Karpas-422 (cell line): ENCODE measurements at regions not wholly inside any gene's neighbourhood (a gene's known extent, or its start where the extent isn't known, plus 50 kb on each side); places are given as distances from the start of the nearest gene placed in this dataset.

Experiments
- DNase-seq: peaks from one replicate; pipeline ENCODE4 v3.0.0-alpha.2; 2015
- H2AFZ ChIP-seq: fragments of 200-600 bp; sonication (generic); 2 replicates; pipeline ENCODE4 v1.6.1; 2014; ENCODE audit warnings: antibody characterized with exemption, low read length, mixed read lengths
- H3K27ac ChIP-seq: fragments of 200-600 bp; sonication (generic); 2 replicates; pipeline ENCODE4 v1.5.1; 2014; ENCODE audit warnings: mild to moderate bottlenecking, low read length, moderate library complexity
- H3K27me3 ChIP-seq: fragments of 200-600 bp; sonication (generic); 2 replicates; pipeline ENCODE4 v1.6.1; 2014; ENCODE audit warnings: low read length, mixed read lengths
- H3K36me3 ChIP-seq: fragments of 200-600 bp; sonication (generic); 2 replicates; pipeline ENCODE4 v1.6.1; 2014; ENCODE audit warnings: low read length, mixed read lengths; ENCODE audit not compliant: insufficient read depth
- H3K4me1 ChIP-seq: fragments of 200-600 bp; sonication (generic); 2 replicates; pipeline ENCODE4 v1.6.1; 2014; ENCODE audit warnings: mild to moderate bottlenecking, low read length, mixed read lengths
- H3K4me2 ChIP-seq: fragments of 200-600 bp; sonication (generic); 2 replicates; pipeline ENCODE4 v1.6.1; 2014; ENCODE audit warnings: low read length, low read depth, mild to moderate bottlenecking; ENCODE audit not compliant: poor library complexity, severe bottlenecking
- H3K4me3 ChIP-seq: fragments of 200-600 bp; sonication (generic); 2 replicates; pipeline ENCODE4 v1.5.1; 2014; ENCODE audit warnings: mild to moderate bottlenecking, antibody characterized with exemption, low read length, mixed read lengths
- H3K79me2 ChIP-seq: fragments of 200-600 bp; sonication (generic); 2 replicates; pipeline ENCODE4 v1.6.1; 2014; ENCODE audit warnings: mild to moderate bottlenecking, low read length, mixed read lengths
- H3K9ac ChIP-seq: fragments of 200-600 bp; sonication (generic); 2 replicates; pipeline ENCODE4 v1.6.0; 2014; ENCODE audit warnings: low read length
- H3K9me2 ChIP-seq: fragments of 200-600 bp; sonication (generic), shearing (Covaris generic); replicated peaks from 2 replicates; pipeline ENCODE4 v1.6.0; 2014; ENCODE audit warnings: mild to moderate bottlenecking, low read length, moderate library complexity; ENCODE audit not compliant: insufficient read depth
- H3K9me3 ChIP-seq: fragments of 300-700, 200-600 bp; sonication (generic); 2 replicates; pipeline ENCODE4 v1.6.1; 2014; ENCODE audit warnings: low read length, mixed read lengths
- H4K20me1 ChIP-seq: fragments of 200-600 bp; sonication (generic); 2 replicates; pipeline ENCODE4 v1.6.1; 2014; ENCODE audit warnings: mild to moderate bottlenecking, antibody characterized with exemption, low read length, low read depth; ENCODE audit not compliant: insufficient read depth

GRCh38 chr5:20469792-20470191 lies 481.8 kb upstream of the CDH18 start:
- no peaks in the 10 kb centered on the region for H4K20me1 ChIP-seq
- H3K9ac ChIP-seq, result no peak overlapping the region
- no peak for DNase-seq
- H3K9me2 ChIP-seq, result no peaks in the 10 kb centered on the region
- no peaks in the 10 kb centered on the region for H3K79me2 ChIP-seq
- H3K9me3 ChIP-seq, result peaks cover 12% of the 10 kb centered on the region
- H3K4me3 ChIP-seq, result no peak overlapping the region
- H3K36me3 ChIP-seq, result no peaks in the 10 kb centered on the region
- H3K27me3 ChIP-seq, result no peaks in the 10 kb centered on the region
- H3K4me2 ChIP-seq, result no peak overlapping the region
- no peak overlapping the region for H2AFZ ChIP-seq
- no peaks in the 10 kb centered on the region for H3K4me1 ChIP-seq
- H3K27ac ChIP-seq, result no peak overlapping the region

GRCh38 chr5:20469390-20469789 lies 481.4 kb upstream of the CDH18 start:
- no peaks in the 10 kb centered on the region for H3K36me3 ChIP-seq
- no peaks in the 10 kb centered on the region for H3K4me1 ChIP-seq
- no peak overlapping the region for H3K27ac ChIP-seq
- no peak overlapping the region for H3K4me3 ChIP-seq
- DNase-seq, result no peak
- H3K9me3 ChIP-seq, result peaks cover 16% of the 10 kb centered on the region
- H3K9me2 ChIP-seq, result no peaks in the 10 kb centered on the region
- no peak overlapping the region for H3K4me2 ChIP-seq
- H3K79me2 ChIP-seq, result no peaks in the 10 kb centered on the region
- no peak overlapping the region for H3K9ac ChIP-seq
- H4K20me1 ChIP-seq, result no peaks in the 10 kb centered on the region
- H2AFZ ChIP-seq, result no peak overlapping the region
- H3K27me3 ChIP-seq, result no peaks in the 10 kb centered on the region

- Histone ChIP-seq H4K20me1 (no peaks in the 10 kb centered on the region), H3K27me3 (no peaks in the 10 kb centered on the region), H3K4me1 (no peaks in the 10 kb centered on the region), H3K27ac (no peak overlapping the region), H3K9me2 (no peaks in the 10 kb centered on the region), H3K79me2 (no peaks in the 10 kb centered on the region), H3K4me3 (no peak overlapping the region), H3K9me3 (peaks cover 25% of the 10 kb centered on the region), H3K36me3 (no peaks in the 10 kb centered on the region), H3K4me2 (no peak overlapping the region), H3K9ac (no peak overlapping the region), H2AFZ (no peak overlapping the region)
- no peak for DNase-seq
Observed at GRCh38 chr5:20466512-20466911, 478.5 kb upstream of the CDH18 start.

- no peak for DNase-seq
- Histone ChIP-seq H3K4me1 (no peaks in the 10 kb centered on the region), H3K36me3 (no peaks in the 10 kb centered on the region), H3K27me3 (no peaks in the 10 kb centered on the region), H3K4me3 (no peak overlapping the region), H4K20me1 (no peaks in the 10 kb centered on the region), H3K27ac (no peak overlapping the region), H3K9ac (no peak overlapping the region), H3K9me3 (peaks cover 34% of the 10 kb centered on the region), H3K9me2 (no peaks in the 10 kb centered on the region), H2AFZ (no peak overlapping the region), H3K4me2 (no peak overlapping the region), H3K79me2 (no peaks in the 10 kb centered on the region)
Observed at GRCh38 chr5:20463206-20463605, 475.2 kb upstream of the CDH18 start.

GRCh38 chr5:20446121-20446520 lies 458.1 kb upstream of the CDH18 start:
- no peak overlapping the region for H3K27ac ChIP-seq
- H3K27me3 ChIP-seq, result no peaks in the 10 kb centered on the region
- no peak overlapping the region for H2AFZ ChIP-seq
- H3K9ac ChIP-seq, result no peak overlapping the region
- H4K20me1 ChIP-seq, result no peaks in the 10 kb centered on the region
- no peak for DNase-seq
- no peak overlapping the region for H3K4me2 ChIP-seq
- no peaks in the 10 kb centered on the region for H3K4me1 ChIP-seq
- H3K36me3 ChIP-seq, result no peaks in the 10 kb centered on the region
- no peak overlapping the region for H3K4me3 ChIP-seq
- H3K9me3 ChIP-seq, result peaks cover 12% of the 10 kb centered on the region
- no peaks in the 10 kb centered on the region for H3K9me2 ChIP-seq
- H3K79me2 ChIP-seq, result no peaks in the 10 kb centered on the region

GRCh38 chr5:20445326-20445860 lies 457.4 kb upstream of the CDH18 start:
- Histone ChIP-seq H4K20me1 (no peaks in the 10 kb centered on the region), H2AFZ (no peak overlapping the region), H3K27ac (no peak overlapping the region), H3K4me1 (no peaks in the 10 kb centered on the region), H3K27me3 (no peaks in the 10 kb centered on the region), H3K9ac (no peak overlapping the region), H3K4me2 (no peak overlapping the region), H3K79me2 (no peaks in the 10 kb centered on the region), H3K9me2 (no peaks in the 10 kb centered on the region), H3K9me3 (peaks cover 12% of the 10 kb centered on the region), H3K4me3 (no peak overlapping the region), H3K36me3 (no peaks in the 10 kb centered on the region)
- DNase-seq, result no peak

- H3K9me2 ChIP-seq, result no peaks in the 10 kb centered on the region
- H3K4me3 ChIP-seq, result no peak overlapping the region
- H3K9ac ChIP-seq, result no peak overlapping the region
- H3K27me3 ChIP-seq, result no peaks in the 10 kb centered on the region
- H2AFZ ChIP-seq, result no peak overlapping the region
- H3K4me1 ChIP-seq, result no peaks in the 10 kb centered on the region
- no peak overlapping the region for H3K27ac ChIP-seq
- H3K79me2 ChIP-seq, result no peaks in the 10 kb centered on the region
- H3K36me3 ChIP-seq, result no peaks in the 10 kb centered on the region; the same call in 1 of the 2 replicates
- 0 out of 2 replicates have a peak, but pooled peaks cover 4% of the 10 kb centered on the region for H3K9me3 ChIP-seq
- DNase-seq, result no peak
- H3K4me2 ChIP-seq, result no peak overlapping the region
- no peaks in the 10 kb centered on the region for H4K20me1 ChIP-seq
Observed at GRCh38 chr5:20434786-20435185, 446.8 kb upstream of the CDH18 start.

- H3K4me1 ChIP-seq, result no peaks in the 10 kb centered on the region
- no peak overlapping the region for H3K4me3 ChIP-seq
- no peak for DNase-seq
- H3K36me3 ChIP-seq, result no peaks in the 10 kb centered on the region
- no peak overlapping the region for H3K4me2 ChIP-seq
- no peaks in the 10 kb centered on the region for H3K79me2 ChIP-seq
- no peaks in the 10 kb centered on the region for H3K27me3 ChIP-seq
- no peak overlapping the region for H3K27ac ChIP-seq
- no peak overlapping the region for H3K9ac ChIP-seq
- H4K20me1 ChIP-seq, result no peaks in the 10 kb centered on the region
- H2AFZ ChIP-seq, result no peak overlapping the region
- no peaks in the 10 kb centered on the region for H3K9me2 ChIP-seq
- H3K9me3 ChIP-seq, result peaks cover 3% of the 10 kb centered on the region; the same call in 1 of the 2 replicates
Observed at GRCh38 chr5:20420991-20421595, 433.1 kb upstream of the CDH18 start.
